Endodermal cell (in vitro differentiated cells): ENCODE measurements at regions not wholly inside any gene's neighbourhood (a gene's known extent, or its start where the extent isn't known, plus 50 kb on each side); places are given as distances from the start of the nearest gene placed in this dataset.
"Not testable (repeated sequence)": the region's sequence is repeated elsewhere in the genome, so short reads cannot be mapped to it uniquely, and the experiment has no call there.

Experiments used
- DNase-seq: peaks from one replicate; pipeline ENCODE4 v3.0.0-alpha.2; 2017
- H3K27ac ChIP-seq: 2 replicates; pipeline ENCODE4 v1.5.1; 2013; ENCODE audit warnings: mild to moderate bottlenecking, low read depth, low read length, moderate library complexity
- H3K27me3 ChIP-seq: 2 replicates; pipeline ENCODE4 v1.6.1; 2013; ENCODE audit warnings: mild to moderate bottlenecking, low read length, moderate library complexity; ENCODE audit not compliant: insufficient read depth, control insufficient read depth, poor library complexity, severe bottlenecking
- H3K36me3 ChIP-seq: 2 replicates; pipeline ENCODE4 v1.7.0; 2013; ENCODE audit warnings: mild to moderate bottlenecking, low read length, moderate library complexity; ENCODE audit not compliant: control insufficient read depth, insufficient read depth
- H3K4me1 ChIP-seq: one replicate; pipeline ENCODE4 v1.7.0; 2013; ENCODE audit warnings: low read length; ENCODE audit not compliant: control insufficient read depth, insufficient read depth
- H3K4me3 ChIP-seq: 2 replicates; pipeline ENCODE4 v1.5.1; 2013; ENCODE audit warnings: mild to moderate bottlenecking, low read length, moderate library complexity
- H3K9ac ChIP-seq: 2 replicates; pipeline ENCODE4 v1.6.1; 2013; ENCODE audit warnings: mild to moderate bottlenecking, low read length, moderate library complexity; ENCODE audit not compliant: poor library complexity, severe bottlenecking; ENCODE audit errors: extremely low read depth
- H3K9me3 ChIP-seq: 2 replicates; pipeline ENCODE4 v1.6.1; 2013; ENCODE audit warnings: mild to moderate bottlenecking, low read length, moderate library complexity; ENCODE audit not compliant: control insufficient read depth
- H3K27ac Mint-ChIP-seq: 2 replicates; pipeline ENCODE4 v1.8.0; 2020; ENCODE audit warnings: mixed read lengths
- H3K27me3 Mint-ChIP-seq: 2 replicates; pipeline ENCODE4 v1.8.0; 2021; ENCODE audit warnings: mild to moderate bottlenecking, mixed read lengths; ENCODE audit not compliant: insufficient read depth
- H3K36me3 Mint-ChIP-seq: 2 replicates; pipeline ENCODE4 v1.8.0; 2020; ENCODE audit warnings: low read depth, mixed read lengths
- H3K4me1 Mint-ChIP-seq: 2 replicates; pipeline ENCODE4 v1.8.0; 2020; ENCODE audit warnings: mixed read lengths
- H3K4me3 Mint-ChIP-seq: 2 replicates; pipeline ENCODE4 v1.8.0; 2020; ENCODE audit warnings: mild to moderate bottlenecking, moderate library complexity, mixed read lengths
- H3K9me3 Mint-ChIP-seq: 2 replicates; pipeline ENCODE4 v1.8.0; 2020; ENCODE audit warnings: mild to moderate bottlenecking, mixed read lengths
- CTCF ChIP-seq: fragments of 200-600 bp; sonication (generic); conservative IDR thresholded peaks from 2 replicates; pipeline ENCODE4 v1.5.0; 2021; ENCODE audit warnings: antibody characterized with exemption, mild to moderate bottlenecking
- WGBS, 2 experiments: methylation state at CpG; one replicate each; pipeline versions ENCODE4 v1.1.5 to v1.1.7; 2013; ENCODE audit warnings: missing lambda C conversion rate in 2 of 2, mixed read lengths in 1 of 2; ENCODE audit not compliant: insufficient coverage in 1 of 2, insufficient read length in 1 of 2; 5-methylcytosine and 5-hydroxymethylcytosine counted together

- H3K27me3 ChIP-seq = no peaks in the 10 kb centered on the region
- Mint-ChIP-seq H3K9me3 (no peaks in the 10 kb centered on the region), H3K27me3 (no peaks in the 10 kb centered on the region), H3K27ac (no peak overlapping the region), H3K4me3 (no peak overlapping the region), H3K4me1 (peaks cover 9% of the 10 kb centered on the region), H3K36me3 (no peaks in the 10 kb centered on the region)
- no peak overlapping the region for H3K4me3 ChIP-seq
- DNase-seq = no peak
- peaks cover 6% of the 10 kb centered on the region for H3K9me3 ChIP-seq
- no peak overlapping the region for H3K9ac ChIP-seq
- H3K27ac ChIP-seq = no peak overlapping the region
- H3K4me1 ChIP-seq = no peaks in the 10 kb centered on the region
- TF ChIP-seq CTCF = no peak
- 88 to 100% methylated on average over 1 to 2 of the region's 2 CpGs for WGBS, 2 experiments
- no peaks in the 10 kb centered on the region for H3K36me3 ChIP-seq
Measured at GRCh38 chr13:44668688-44669087, 92.6 kb upstream of the TSC22D1 start.

- H3K36me3 Mint-ChIP-seq = no peaks in the 10 kb centered on the region
- no peak for DNase-seq
- Histone ChIP-seq H3K9me3 (peaks cover 6% of the 10 kb centered on the region), H3K4me1 (no peaks in the 10 kb centered on the region), H3K9ac (no peak overlapping the region), H3K4me3 (no peak overlapping the region), H3K36me3 (no peaks in the 10 kb centered on the region), H3K27me3 (no peaks in the 10 kb centered on the region), H3K27ac (no peak overlapping the region)
- TF ChIP-seq CTCF = no peak
- H3K4me1 Mint-ChIP-seq = peaks cover 10% of the 10 kb centered on the region
- no peaks in the 10 kb centered on the region for H3K27me3 Mint-ChIP-seq
- H3K4me3 Mint-ChIP-seq = no peak overlapping the region
- 83 to 90% methylated on average over 2 to 3 of the region's 3 CpGs for WGBS, 2 experiments
- H3K27ac Mint-ChIP-seq = no peak overlapping the region
- H3K9me3 Mint-ChIP-seq = no peaks in the 10 kb centered on the region
Measured at GRCh38 chr13:44667943-44668342, 91.8 kb upstream of the TSC22D1 start.

- not testable (repeated sequence) for H3K4me3 ChIP-seq, H3K4me1 ChIP-seq, H3K36me3 ChIP-seq, H3K27ac Mint-ChIP-seq, DNase-seq, H3K4me1 Mint-ChIP-seq, H3K9me3 Mint-ChIP-seq, H3K4me3 Mint-ChIP-seq, H3K27ac ChIP-seq, H3K9me3 ChIP-seq, H3K27me3 ChIP-seq, H3K27me3 Mint-ChIP-seq, H3K36me3 Mint-ChIP-seq, H3K9ac ChIP-seq
- WGBS, 2 experiments = 94 to 97% methylated on average over 2 to 3 of the region's 3 CpGs
Measured at GRCh38 chr13:44666538-44666937, 90.4 kb upstream of the TSC22D1 start.

- peaks cover 6% of the 10 kb centered on the region for H3K27me3 Mint-ChIP-seq
- Histone ChIP-seq H3K4me3 (no peak overlapping the region), H3K27me3 (no peaks in the 10 kb centered on the region), H3K9ac (no peak overlapping the region), H3K36me3 (no peaks in the 10 kb centered on the region), H3K27ac (no peak overlapping the region), H3K9me3 (no peaks in the 10 kb centered on the region), H3K4me1 (no peaks in the 10 kb centered on the region)
- H3K4me3 Mint-ChIP-seq = no peak overlapping the region
- H3K27ac Mint-ChIP-seq = no peak overlapping the region
- WGBS, 2 experiments = 86 to 94% methylated on average over 1 of the region's 1 CpG
- peaks cover 10% of the 10 kb centered on the region for H3K4me1 Mint-ChIP-seq
- H3K36me3 Mint-ChIP-seq = no peaks in the 10 kb centered on the region
- TF ChIP-seq CTCF = no peak
- H3K9me3 Mint-ChIP-seq = no peaks in the 10 kb centered on the region
- DNase-seq = no peak
Measured at GRCh38 chr13:44664308-44664707, 88.2 kb upstream of the TSC22D1 start.
